T-helper 2 cell treated with Interferon-gamma antibody and Interleukin-4, amounts not matched to agents 100 ng/mL and 5 ng/mL, for 36 hours (primary cell): ENCODE measurements at regions not wholly inside any gene's neighbourhood (a gene's known extent, or its start where the extent isn't known, plus 50 kb on each side); places are given as distances from the start of the nearest gene placed in this dataset.

ENCODE experiments used
- intact Hi-C: fragments of 100-400 bp; cut with micrococcal nuclease; formaldehyde crosslinking; loops from one replicate; pipeline ENCODE4 v1.15.1; 2023

GRCh38 chr2:64396551-64396950 lies 57.4 kb upstream of the LGALSL start:
- intact Hi-C loops, result no loop called here

- intact Hi-C loops, result no loop called here
These were observed 55.3 kb upstream of the LGALSL start for GRCh38 chr2:64398516-64399129.

GRCh38 chr2:64399521-64399920 lies 54.4 kb upstream of the LGALSL start:
- intact Hi-C loops, result no loop called here

GRCh38 chr2:64400105-64400728 lies 53.7 kb upstream of the LGALSL start:
- intact Hi-C loops, result no loop called here

GRCh38 chr2:64400733-64401528 lies 53.0 kb upstream of the LGALSL start:
- intact Hi-C loops, result no loop called here

GRCh38 chr2:64401529-64401880 lies 52.5 kb upstream of the LGALSL start:
- intact Hi-C loops, result no loop called here

GRCh38 chr2:64402876-64403275 lies 51.1 kb upstream of the LGALSL start:
- intact Hi-C loops, result no loop called here

GRCh38 chr2:64403426-64403825 lies 50.5 kb upstream of the LGALSL start:
- intact Hi-C loops, result no loop called here

- intact Hi-C loops, result no loop called here
These were observed 49.8 kb upstream of the LGALSL start for GRCh38 chr2:64404002-64404731.
